Fibroblast of upper back skin (primary cell): ENCODE measurements at regions not wholly inside any gene's neighbourhood (a gene's known extent, or its start where the extent isn't known, plus 50 kb on each side); places are given as distances from the start of the nearest gene placed in this dataset.
"Not testable (repeated sequence)": the region's sequence is repeated elsewhere in the genome, so short reads cannot be mapped to it uniquely, and the experiment has no call there.

Source experiments
- DNase-seq: peaks from one replicate; pipeline ENCODE4 v3.0.0-alpha.2; 2013

DNA sequence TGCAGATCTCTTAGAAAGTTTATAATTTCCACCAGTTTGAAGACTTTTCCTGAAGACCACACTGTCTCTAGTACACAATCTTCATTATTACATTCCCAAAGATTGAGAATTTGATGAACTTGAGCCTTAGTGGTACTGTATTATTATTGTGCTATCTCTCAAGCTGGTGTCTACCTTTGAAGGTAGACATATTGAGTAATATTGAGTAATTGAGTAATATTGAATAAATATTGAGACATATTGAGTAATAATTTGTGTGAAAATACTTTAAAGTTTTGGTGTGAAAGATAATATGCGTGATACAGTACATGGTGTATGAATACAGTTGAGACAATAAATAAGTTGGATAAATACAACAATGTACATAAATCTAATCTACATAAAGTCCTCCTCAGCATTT lies 613.1 kb upstream of the ADGRL2 start:
- DNase-seq = no peak

DNA sequence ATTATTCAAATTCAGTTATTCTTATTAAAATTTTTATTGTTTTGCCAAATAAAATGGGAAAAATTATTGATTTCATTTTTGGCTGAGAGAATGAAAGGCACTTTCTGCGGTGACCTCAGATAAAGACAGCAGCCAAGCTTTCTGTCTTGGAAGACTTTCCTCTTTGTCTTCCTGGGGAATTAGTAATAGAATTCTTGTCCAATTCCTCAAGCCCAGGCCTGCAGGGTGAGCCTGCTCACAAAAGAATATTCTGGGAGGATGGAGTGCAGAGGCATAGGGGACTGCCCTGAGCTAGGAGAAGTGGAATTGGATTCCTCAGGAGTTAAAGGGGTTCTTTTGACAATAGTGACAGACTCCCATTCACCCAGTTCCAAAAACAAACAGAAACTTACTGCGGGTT lies 614.5 kb upstream of the ADGRL2 start:
- peak; percentile 36 for DNase-seq

DNA sequence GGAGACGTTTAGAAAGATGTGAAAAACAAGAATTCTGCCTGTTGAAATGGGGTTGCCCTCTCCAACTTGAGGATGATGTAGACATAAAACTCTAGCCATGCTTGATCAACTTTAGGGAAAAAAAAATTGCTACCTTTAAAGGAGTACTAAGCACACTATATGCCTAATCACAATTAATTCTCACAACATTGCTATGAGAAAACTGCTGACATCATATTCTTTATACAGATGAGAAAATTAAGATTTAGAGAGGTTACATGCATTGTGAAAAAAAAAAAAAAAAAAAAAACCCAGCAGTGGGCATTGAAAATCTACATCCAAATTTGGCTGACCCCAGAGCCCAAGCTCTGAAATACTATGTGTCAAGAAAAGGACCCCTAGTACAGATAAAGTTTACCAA lies 617.2 kb upstream of the ADGRL2 start:
- DNase-seq = no peak

DNA sequence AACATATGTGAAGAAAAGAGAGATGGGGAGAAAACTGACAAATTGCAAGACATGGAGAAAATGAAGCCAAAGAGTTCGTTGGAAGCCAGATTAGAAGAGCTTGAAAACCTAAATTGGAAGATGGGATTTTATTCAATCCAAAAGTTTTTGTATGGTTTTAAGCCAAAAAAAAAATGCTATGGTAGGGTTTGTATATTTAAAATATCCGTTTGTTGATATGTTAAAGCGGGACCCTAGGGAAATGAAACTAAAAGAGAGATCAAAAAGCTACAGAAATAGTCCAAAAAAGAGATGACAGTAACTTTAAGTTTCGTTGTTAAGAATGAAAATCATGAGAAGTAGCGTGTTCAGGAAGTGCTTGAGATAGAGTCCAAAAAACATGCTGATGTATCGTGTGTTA lies 617.7 kb upstream of the ADGRL2 start:
- DNase-seq = no peak

DNA sequence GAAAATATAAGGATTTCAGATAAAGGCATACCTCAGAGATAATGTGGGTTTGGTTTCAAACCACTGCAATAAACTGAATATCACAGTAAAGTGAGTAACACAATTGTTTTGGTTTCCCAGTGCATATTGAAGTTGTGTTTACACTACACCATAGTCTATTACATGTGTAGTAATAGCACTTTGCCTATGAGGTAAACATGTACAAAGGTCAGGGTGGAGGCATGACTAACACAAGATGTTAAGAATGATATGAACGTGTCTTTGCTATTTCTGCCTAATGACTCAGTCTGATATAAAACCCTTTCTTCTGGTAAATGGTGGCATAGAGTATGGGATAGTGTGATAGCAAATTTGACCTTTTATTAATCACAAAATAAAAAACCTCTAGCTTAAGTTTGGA lies 621.5 kb upstream of the ADGRL2 start:
- DNase-seq = peak; percentile 66

DNA sequence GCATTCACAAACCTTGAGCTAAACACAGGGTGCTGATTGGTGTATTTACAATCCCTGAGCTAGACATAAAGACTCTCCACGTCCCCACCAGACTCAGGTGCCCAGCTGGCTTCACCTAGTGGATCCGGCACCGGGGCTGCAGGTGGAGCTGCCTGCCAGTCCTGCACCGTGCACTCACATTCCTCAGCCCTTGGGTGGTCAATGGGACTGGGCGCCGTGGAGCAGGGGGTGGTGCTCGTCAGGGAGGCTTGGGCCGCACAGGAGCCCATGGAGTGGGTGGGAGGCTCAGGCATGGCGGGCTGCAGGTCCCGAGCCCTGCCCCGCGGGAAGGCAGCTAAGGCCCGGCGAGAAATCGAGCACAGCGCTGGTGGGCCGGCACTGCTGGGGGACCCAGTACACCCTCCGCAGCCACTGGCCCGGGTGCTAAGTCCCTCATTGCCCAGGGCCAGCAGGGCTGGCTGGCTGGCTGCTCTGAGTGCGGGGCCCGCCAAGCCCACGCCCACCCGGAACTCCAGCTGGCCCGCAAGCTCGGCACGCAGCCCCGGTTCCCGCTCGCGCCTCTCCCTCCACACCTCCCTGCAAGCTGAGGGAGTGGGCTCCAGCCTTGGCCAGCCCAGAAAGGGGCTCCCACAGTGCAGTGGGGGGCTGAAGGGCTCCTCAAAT lies 622.2 kb upstream of the ADGRL2 start:
- not testable (repeated sequence) for DNase-seq

DNA sequence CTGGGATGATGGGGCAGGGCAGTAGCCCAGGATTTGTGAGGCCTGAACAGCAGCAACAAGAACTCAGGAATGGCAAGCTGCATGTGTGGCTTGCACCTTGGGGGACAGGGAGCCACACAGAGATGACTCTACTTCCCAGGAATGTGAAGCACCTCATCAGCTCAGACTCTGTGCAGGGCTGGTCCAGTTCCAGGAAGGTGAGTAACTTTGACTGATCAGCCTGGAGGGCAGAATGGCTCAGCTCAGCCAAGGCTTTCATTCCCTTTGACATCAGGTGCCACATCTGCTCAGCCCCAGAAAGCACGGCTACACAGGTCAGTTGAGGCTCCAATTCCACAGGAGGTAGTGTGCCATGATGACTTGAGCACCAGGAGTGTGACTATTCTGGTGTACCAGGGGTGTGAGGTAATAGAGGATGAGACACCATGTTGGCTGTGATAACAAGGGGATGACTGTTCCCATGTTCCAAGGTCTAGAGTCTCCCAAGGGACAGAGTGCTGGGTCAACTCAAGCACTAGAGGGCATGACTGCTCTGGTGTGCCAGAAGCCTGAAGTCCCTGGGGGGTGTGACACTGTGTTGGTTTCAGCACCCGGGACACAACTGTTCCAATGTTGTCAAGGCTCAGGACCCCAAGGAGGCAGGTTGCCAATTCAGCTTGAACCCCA lies 625.8 kb upstream of the ADGRL2 start:
- peak; percentile 91 for DNase-seq

DNA sequence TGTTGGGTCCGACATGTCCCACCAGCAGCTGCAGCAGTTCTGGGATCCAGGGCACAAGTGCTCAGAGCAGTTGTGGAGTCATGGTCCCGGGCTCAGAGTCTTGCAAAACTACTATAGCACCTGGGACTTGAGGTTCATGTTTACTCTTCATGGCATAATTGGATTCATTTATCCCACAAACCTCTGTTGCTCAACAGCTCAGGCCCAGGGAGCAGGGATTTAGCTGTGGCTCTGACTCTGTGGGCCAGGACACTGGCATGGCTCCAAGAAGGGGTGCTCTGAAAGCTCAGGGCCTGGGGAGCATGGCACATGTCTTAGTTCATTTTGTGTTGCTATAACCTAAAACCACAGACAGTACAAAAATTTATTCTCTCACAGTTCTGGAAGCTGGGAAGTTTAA lies 626.7 kb upstream of the ADGRL2 start:
- peak; percentile 40 for DNase-seq

DNA sequence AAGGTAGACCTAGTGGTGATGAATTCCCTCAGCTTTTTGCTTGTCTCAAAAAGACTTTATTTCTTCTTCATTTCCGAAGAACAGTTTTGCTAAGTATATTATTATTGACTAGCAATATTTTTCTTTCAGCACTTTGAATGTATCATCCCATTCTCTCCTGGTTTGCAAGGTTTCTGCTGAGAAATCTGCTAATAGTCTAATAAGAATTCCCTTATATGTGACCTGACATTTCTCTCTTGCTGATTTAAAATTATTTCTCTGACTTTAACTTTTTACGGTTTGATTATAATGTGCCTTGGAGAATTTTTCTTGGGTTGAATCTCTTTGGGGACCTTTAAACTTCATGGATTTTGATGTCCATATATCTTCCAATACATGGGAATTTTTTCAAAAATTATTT lies 628.3 kb upstream of the ADGRL2 start:
- DNase-seq = no peak

DNA sequence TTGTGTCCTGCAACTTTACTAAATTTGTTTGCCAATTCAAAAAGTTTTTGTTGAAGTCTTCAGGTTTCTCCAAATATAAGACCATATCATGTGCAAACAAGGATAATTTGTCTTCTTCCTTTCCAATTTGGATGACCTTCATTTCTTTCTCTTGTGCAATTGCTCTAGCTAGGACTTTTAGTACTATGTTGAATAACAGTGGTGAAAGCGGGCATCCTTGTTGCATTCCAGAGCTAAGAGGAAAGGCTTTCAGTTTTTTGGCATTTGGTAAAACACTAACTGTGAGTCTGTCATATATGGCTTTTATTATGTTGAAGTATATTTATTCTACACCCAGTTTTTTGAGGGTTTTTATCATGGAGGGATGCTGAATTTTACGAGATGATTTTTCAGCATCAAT lies 630.0 kb upstream of the ADGRL2 start:
- no peak for DNase-seq

DNA sequence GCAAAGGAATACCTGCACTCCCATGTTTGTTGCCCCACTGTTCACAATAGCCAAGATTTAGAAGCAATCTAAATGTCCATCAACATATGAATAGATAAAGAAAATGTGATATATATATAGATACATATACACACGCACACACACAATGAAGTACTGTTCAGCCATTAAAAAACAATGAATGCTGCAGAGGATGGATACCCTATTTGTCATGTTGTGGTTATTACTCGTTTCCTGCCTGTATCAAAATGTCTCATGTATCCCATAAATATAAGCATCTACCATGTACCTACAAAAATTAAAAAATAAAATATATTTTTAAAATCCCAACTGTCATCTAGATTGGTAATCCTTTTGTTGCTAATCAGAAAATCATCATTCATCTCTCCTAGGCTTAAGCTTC lies 634.8 kb upstream of the ADGRL2 start:
- DNase-seq = no peak

DNA sequence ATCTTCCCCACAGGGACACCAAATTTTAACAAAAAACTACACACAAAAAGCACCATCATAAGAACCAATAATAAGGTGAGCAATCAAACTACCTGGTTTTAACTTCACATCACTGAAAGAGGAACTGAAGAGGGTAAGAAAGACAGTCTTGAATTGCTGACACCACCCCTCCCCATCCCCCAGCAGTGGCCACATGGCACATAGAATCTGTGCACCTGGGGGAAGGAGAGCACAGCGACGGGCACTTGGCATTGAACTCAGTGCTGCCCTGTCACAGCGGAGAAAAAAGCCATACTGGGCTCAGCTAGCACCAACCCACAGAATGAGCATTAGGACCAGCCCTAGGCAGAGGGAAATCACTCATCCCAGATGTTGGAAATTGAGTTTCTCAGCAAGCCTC lies 640.0 kb upstream of the ADGRL2 start:
- no peak for DNase-seq

DNA sequence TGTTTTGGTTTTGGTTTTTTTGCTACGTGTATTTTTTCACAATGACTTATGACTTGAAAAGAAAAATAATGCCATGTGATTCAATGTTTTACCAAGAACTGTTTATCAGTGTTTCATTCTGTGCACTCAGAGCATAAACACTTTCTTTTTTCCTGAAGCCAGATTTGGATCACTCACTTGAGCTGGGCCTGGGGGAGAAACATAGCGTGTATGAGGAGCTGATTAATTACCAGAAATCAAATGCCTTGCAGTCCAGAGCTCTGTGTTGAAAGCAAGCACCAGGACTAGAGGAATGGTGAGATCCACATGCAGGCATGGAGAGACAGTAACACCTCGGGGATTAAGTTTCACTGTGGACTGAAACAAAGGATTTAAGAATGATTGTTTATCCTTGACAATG lies 642.1 kb upstream of the ADGRL2 start:
- DNase-seq = peak; percentile 72

DNA sequence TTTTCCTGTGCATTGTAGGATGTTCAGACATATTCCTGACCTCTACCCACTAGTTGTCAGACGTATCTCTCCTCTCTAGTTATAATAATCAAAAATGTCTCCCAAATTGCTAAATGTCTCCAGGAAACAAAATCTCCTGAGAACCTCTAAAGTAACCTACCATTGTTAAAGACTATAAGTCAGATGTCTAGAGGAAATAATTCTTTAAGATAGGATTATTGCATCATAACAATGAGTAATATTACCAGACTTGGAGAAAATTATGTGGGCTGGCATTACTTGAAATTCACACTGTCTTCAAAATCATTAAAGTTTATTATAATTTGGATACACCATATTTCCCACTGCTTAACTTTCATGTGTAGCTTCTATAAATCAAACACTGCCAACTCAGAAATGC lies 643.0 kb upstream of the ADGRL2 start:
- peak; percentile 33 for DNase-seq

DNA sequence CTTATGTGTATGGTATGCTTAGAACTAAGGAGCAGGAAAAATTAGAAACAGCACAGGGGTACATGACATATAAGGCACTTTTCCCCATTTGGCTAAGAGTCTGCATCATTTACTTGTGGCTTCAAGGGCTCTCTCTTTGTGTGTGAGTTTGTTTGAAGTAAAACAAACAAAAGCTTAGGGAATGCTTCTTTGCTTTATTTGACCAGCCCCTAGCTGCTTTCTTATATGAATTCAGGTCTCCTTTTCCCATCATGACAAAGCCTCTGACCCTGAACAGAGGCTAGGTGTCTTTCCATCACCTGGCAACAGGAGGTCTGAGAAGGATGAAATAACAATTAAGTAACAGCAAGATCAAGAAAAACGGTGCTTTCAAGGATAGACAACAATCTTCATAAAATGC lies 643.8 kb upstream of the ADGRL2 start:
- DNase-seq = no peak

DNA sequence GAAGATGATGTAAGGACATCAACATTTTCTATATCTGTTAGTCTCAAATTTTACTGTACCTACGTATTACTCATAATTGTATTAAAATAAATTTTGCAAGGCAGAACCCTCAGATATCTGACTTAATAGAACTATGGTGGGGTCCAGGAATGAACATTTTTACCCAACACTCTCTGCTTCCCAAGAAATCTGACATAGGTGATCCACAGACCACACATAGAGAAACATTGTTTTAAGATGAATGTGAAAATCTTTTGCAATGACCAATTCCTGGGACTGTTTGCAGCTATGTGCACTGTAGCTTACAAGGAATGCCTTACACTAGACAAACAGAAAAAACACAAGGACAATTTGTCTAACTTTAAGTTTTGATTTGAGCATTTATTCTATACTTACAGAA lies 645.6 kb upstream of the ADGRL2 start:
- peak; percentile 93 for DNase-seq

DNA sequence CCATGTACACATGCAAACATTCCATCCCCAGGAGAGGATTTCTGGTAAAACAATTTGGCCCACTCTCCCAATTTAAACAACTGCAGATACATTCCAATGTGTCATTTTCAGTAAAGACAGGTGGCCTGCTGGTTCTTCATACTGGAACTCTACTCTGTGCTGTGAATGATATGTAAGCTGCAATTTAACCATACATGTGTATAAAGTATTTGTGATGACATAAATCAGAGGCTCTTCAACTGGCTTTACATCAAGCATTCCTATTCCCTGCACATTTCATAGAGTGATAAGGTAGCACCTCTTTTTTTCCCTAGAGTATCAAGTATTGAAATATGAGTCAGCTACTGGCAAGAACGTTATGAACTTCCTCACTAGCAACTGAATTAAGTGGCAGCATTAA lies 649.5 kb upstream of the ADGRL2 start:
- peak; percentile 89 for DNase-seq

DNA sequence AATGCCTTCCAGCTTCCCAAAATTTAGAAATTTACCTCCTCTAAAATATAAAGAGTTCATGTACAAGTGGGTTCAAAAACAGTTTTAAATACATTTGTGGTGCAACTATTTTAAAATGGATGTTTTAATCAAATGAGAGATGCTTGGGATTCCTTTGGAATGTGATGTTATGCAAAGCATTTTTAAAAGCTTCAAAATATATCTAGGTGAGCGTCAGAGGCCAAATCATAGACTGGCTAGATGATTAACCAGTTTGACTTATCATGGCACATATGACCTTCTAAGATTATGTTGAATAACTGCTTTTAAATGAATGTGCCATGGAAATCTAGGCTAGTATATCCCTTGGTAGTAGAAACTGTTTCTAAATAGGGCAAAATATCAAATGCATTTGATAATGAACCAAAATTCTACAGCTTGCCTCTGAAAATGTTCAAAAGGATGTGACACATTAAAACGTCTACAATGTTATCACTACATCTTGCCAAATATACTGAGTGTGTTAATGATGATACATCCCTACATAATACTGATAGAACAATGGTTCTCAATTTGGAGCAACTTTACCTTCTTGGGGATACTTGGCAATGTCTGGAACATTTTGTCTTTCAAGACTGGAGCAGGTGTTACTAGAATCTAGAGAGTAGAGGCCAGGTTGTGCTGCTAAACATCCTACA lies 650.9 kb upstream of the ADGRL2 start:
- DNase-seq = peak; percentile 44

DNA sequence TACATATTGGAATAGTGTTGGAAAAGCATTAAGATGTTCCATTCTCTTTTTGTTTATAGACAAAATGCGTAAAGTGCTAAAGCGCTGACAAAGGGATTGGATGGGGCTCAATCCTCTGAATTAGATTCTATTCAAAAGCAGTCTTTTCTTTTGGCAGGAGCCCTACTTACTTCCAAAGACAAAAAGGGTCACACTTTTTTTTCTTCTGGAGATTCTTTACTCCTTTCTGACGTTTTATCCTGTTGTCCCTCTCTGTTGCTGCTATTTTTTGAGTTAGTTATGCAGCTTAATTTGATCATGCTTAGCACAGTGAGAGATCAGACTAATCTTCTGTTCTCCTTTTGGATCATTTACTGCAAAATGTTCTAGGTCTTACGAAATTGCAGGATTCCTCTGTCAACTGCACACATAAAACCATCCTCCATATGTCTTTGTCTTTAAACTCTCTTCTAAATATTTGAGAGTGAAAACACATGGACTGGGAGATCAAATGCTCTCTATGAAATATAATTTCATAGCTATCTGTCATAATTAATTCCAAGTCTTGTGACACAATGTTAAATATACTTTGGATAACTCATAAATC lies 656.4 kb upstream of the ADGRL2 start:
- DNase-seq = peak; percentile 46

DNA sequence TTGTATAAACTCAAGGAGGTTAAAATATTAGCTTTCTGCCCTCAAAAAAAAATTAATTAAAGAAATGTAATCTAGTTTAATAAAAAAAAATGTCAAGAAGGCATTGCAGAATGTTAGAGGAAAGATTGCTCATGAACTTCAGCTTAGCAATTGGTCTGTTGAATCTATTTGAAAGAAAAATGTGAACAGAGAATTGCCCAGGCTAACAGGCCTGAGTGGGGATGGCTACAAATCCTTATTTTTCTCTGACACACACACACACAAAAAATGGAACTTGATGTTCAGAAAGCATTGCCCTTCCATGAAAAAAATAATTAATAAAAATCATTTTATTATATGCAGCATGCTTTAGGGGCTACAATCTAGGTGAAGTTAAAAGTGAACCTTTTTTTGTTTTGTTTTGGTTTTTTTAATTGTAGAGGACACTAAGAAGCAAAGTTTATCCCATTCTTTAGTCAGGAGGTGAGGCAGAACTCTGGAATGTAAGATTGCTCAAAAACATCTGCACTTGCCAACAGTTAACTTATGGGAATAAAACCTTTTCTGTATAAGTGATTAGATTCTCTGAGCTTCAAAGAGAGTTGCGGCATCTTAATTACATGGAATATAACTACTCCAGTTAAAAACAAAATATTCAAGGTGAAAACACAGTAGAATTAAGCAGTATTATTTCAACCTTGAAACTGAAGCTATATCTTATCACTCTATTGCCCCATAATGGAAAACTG lies 658.5 kb upstream of the ADGRL2 start:
- peak; percentile 77 for DNase-seq

DNA sequence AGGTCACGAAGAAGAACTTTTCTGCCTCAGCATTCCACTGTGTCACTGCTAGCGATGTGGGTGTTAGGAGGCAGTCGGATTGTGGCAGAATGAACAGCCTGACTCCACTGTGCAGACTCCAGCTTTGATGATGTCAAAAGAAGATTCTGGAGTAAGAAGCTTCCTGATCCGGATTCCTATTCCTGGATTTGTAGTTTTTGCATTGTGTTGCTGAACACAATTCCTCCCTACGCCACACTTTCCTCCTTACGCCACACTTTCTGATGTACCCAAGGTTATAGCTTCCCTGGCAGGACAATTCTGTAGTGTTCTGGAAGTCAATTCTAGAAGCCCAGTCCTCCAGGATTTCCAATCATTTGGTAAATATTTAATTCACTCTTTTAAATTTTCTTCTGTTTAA lies 665.2 kb upstream of the ADGRL2 start:
- no peak for DNase-seq

DNA sequence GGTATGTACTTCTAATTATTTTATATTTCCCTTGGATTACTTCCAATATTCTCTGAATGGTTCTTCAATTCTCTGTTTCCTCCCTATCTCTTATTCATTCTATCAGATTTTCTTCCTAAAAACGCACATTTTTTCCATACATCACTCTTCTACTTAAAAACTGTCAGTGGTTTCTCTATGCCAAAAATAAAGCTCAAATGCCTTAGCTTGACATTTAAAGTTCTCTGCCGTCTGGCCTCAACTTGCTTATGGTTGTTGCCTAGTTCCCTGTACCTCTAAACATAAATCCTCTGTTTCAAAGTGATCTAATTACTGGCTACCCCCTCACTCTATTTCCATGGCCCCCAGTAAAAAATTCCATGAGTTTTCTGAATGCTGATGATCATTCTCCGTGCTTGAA lies 671.0 kb upstream of the ADGRL2 start:
- no peak for DNase-seq

DNA sequence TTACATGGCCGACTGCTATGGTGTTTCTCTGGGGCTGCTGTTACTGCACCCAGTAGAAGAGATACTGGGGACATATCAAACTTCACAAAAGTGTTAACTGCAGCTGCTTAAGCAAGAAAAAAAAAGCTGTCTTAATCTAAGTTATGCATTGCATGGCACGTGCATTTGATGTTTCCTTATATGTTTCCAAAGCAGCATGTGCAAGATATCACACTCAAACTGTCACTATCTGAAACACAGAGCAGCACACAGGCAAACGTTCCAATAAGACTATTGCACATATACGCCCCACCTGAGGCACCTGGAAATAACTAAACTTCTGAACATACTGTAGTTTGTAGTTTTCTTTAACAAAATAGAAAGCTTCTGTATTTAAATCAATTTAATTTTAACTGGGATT lies 671.4 kb upstream of the ADGRL2 start:
- no peak for DNase-seq
